ENCODE measurements at regions not wholly inside any gene's neighbourhood (a gene's known extent, or its start where the extent isn't known, plus 50 kb on each side); places are given as distances from the start of the nearest gene placed in this dataset.

- no peak for TF ChIP-seq POLR2A (IDR thresholded peaks at IDR 0.05)
- TF ChIP-seq CTCF (IDR thresholded peaks at IDR 0.05): no peak
These were observed 119.8 kb upstream of the ANO1 start for GRCh38 chr11:69958308-69958707.

Data from ovary (tissue), 3 donors.